Pancreas (tissue), 10 donors: ENCODE measurements at regions not wholly inside any gene's neighbourhood (a gene's known extent, or its start where the extent isn't known, plus 50 kb on each side); places are given as distances from the start of the nearest gene placed in this dataset.

Experiments used
- ATAC-seq, 4 donors: fragments of 200-7000 bp; cut with Tn5 transposase; one replicate each; pipeline versions ENCODE4 v1.8.0 to v1.9.1; 2020; ENCODE audit warnings: mild to moderate bottlenecking in 4 of 4, moderate library complexity in 4 of 4
- DNase-seq, 6 donors: peaks; one replicate each; pipeline ENCODE4 v3.0.0-alpha.2; 2020
- FAIRE-seq: peaks from 2 replicates; lab custom pipeline; 2012; peaks lifted over from hg19 to GRCh38; lab: Jason Lieb, UNC
- H3K27ac ChIP-seq, 4 donors: fragments of 200-600 bp; sonication (generic); 1 replicate in 3 of 4; 2 replicates in 1 of 4; pipeline versions ENCODE4 v1.5.0 to v1.8.0; 2020
- H3K27me3 ChIP-seq, 4 donors: fragments of 200-600 bp; one replicate each; pipeline ENCODE4 v1.8.0; 2021
- H3K36me3 ChIP-seq, 3 donors: fragments of 200-600 bp; sonication (generic) in 1 of 3; one replicate each; pipeline versions ENCODE4 v1.5.0 to v1.8.0; 2020 to 2021
- H3K4me1 ChIP-seq, 3 donors: fragments of 200-600 bp; one replicate each; pipeline ENCODE4 v1.8.0; 2021
- H3K4me3 ChIP-seq, 4 donors: fragments of 200-600 bp; sonication (generic) in 2 of 4; one replicate each; pipeline versions ENCODE4 v1.5.0 to v1.8.0; 2020 to 2021
- H3K9me3 ChIP-seq, 4 donors: fragments of 200-600 bp; one replicate each; pipeline ENCODE4 v1.8.0; 2021
- WGBS, 2 donors: extraction: QIAGEN DNeasy Blood & Tissue Kit; methylation state at CpG; one replicate each; pipeline ENCODE4 v1.1.7; 2013; 5-methylcytosine and 5-hydroxymethylcytosine counted together
- intact Hi-C, 3 donors: fragments of 100-400 bp; cut with DNase I; formaldehyde crosslinking; loops; one replicate each; pipeline versions ENCODE4 v1.11.1 to v1.14.2; 2022
- TF ChIP-seq, protein P1 (sequence below), 4 donors: fragments of 200-600 bp; sonication (generic) in 3 of 4; IDR thresholded peaks; one replicate each; pipeline versions ENCODE4 v1.5.0 to v1.8.0; 2021; ENCODE audit warnings: antibody characterized with exemption in 4 of 4
- donor health status: healthy with polysubstance abuse.
- donor health status: DM: no; HTN: no; CAD: no; lungs with moderate emphysema.
- donor health status: DM: no; HTN: no; CAD: no.
- donor health status: control.
- donor health status: control.
- donor health status: Bipolar disorder and iron deficiency.
- donor health status: DM: yes; HTN: yes; CAD: no.
- donor health status: DM: no; HTN: no; CAD: no.
- donor health status: DM: no; HTN: no; CAD: no.
- donor health status: DM: yes; HTN: yes; CAD: no.

DNA sequence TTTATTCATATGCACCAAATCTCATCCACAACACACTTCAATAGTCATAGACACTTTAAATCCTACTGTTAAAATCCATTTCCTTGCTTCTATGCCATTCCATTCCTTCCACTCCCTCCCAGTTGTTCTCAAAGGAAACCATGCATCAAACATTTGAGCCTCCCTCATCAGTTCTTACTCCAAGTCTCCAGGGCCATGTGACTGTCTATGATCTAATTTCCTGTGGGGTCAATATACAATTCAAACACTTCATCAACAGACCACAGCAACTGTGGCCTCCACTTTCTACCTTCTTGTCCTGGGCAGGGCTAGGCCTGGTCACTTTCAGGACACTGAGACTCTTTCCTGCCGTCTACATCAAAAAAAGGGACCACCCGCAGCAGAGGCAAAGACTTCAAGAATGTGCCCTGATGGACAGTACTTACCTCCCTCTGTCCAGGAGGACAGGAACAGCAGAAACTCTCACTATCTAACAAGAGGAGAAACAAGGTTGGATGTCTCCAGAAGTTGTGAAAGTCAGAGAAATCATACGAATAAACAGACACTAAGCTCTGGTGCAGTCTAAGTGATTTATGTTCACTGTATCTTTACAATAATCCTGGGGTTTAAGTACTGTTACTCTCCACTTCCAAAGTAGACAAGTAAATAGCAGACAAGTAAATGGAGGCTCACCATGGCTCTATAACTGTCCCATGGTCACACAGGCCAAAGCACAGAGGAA, 160.2 kb downstream of the QRSL1 start:
- no peak for ATAC-seq
- Histone ChIP-seq H3K27me3 (no peaks in the 10 kb centered on the region), H3K36me3 (no peaks in the 10 kb centered on the region), H3K27ac (peak overlapping the region in 3 of 4 donors; percentile 93 to 99 (median 96)), H3K4me3 (no peak overlapping the region), H3K9me3 (no peaks in the 10 kb centered on the region), H3K4me1 (peaks cover 42 to 58% (median 46%) of the 10 kb centered on the region in 3 donors)
- 83 to 89% methylated on average over 3 of the region's 3 CpGs for WGBS, 2 donors
- no peak for DNase-seq
- intact Hi-C loops: loop anchor here in 2 of 3 donors (5.0 to 10.0 kb wide), 3 partner anchors 55 to 185 kb away; partner anchors contain the start of gene CD24 (in 1 of the 2)
- FAIRE-seq: no peak
- TF ChIP-seq, protein P1, sequence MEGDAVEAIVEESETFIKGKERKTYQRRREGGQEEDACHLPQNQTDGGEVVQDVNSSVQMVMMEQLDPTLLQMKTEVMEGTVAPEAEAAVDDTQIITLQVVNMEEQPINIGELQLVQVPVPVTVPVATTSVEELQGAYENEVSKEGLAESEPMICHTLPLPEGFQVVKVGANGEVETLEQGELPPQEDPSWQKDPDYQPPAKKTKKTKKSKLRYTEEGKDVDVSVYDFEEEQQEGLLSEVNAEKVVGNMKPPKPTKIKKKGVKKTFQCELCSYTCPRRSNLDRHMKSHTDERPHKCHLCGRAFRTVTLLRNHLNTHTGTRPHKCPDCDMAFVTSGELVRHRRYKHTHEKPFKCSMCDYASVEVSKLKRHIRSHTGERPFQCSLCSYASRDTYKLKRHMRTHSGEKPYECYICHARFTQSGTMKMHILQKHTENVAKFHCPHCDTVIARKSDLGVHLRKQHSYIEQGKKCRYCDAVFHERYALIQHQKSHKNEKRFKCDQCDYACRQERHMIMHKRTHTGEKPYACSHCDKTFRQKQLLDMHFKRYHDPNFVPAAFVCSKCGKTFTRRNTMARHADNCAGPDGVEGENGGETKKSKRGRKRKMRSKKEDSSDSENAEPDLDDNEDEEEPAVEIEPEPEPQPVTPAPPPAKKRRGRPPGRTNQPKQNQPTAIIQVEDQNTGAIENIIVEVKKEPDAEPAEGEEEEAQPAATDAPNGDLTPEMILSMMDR (IDR thresholded peaks at IDR 0.05): no peak

- no peak for DNase-seq
- FAIRE-seq: no peak
- H3K27ac ChIP-seq: peak overlapping the region; percentile 84 to 99 (median 94)
- peaks cover 42 to 66% (median 46%) of the 10 kb centered on the region in 3 donors for H3K4me1 ChIP-seq
- ATAC-seq: no peak
- 66 to 82% methylated on average over 2 of the region's 2 CpGs for WGBS, 2 donors
- TF ChIP-seq, protein P1 (IDR thresholded peaks at IDR 0.05): no peak
- no peaks in the 10 kb centered on the region for H3K9me3 ChIP-seq
- no peaks in the 10 kb centered on the region for H3K27me3 ChIP-seq
- H3K36me3 ChIP-seq: no peaks in the 10 kb centered on the region
- peak overlapping the region in 1 of 4 donors; percentile 29 for H3K4me3 ChIP-seq
- intact Hi-C loops: loop anchor here in 2 of 3 donors (5.0 to 10.0 kb wide), 3 partner anchors 54 to 186 kb away; partner anchors contain the start of gene CD24 (in 1 of the 2)
Observed at GRCh38 chr6:106788761-106789160, 159.4 kb downstream of the QRSL1 start.

DNA sequence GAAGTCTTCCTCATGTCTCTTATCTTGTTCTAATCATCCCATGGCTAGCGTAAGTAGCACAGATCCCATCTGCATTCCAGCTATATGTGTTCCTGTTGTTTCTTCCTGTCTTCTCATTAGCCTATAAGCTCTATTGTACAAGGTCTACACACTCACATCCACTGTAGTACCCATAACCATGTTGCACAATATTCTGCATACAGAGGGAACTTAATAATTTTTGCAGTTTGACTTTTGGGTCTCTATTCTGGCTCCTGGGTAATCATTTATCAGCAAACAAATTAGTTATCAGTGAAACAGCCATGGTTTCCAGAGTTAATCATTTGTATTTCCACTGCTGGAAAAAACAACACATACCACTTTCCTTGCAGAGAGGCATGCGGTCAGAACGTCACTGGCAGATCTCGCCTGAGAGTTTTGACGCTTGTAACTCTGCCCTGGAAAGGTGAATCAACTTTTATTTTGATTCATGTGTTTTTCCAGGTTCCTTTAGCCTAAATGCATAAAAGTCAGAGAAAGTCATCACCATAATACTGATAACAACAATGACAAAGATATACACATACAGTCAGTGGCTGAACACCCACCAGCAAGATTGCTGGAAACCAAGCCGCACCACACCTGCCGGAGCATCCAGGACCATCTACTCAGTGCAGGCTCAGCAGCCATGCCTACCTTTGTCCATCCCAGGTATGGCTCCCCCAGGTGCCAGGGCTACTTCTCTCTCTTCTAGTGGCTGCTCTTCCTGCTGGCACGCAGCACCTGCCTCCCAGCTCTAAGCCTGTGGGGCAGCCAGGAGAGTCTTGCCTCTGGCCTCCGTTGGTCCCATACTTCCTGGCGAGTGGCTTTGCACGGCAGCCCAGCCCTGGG, 158.2 kb downstream of the QRSL1 start:
- intact Hi-C loops: loop anchor here in 2 of 3 donors (5.0 to 10.0 kb wide), 3 partner anchors 53 to 187 kb away; partner anchors contain the start of gene CD24 (in 1 of the 2)
- no peaks in the 10 kb centered on the region for H3K36me3 ChIP-seq
- H3K27me3 ChIP-seq: no peaks in the 10 kb centered on the region
- H3K4me1 ChIP-seq: peaks cover 37 to 65% (median 38%) of the 10 kb centered on the region in 3 donors
- H3K9me3 ChIP-seq: no peaks in the 10 kb centered on the region
- WGBS, 2 donors: 11 to 17% methylated on average over 11 of the region's 11 CpGs
- DNase-seq (peak in 5 of 6 donors; percentile 68 to 81 (median 71)), ATAC-seq (peak; percentile 57 to 70 (median 64)), FAIRE-seq (no peak)
- H3K27ac ChIP-seq: peak overlapping the region; percentile 84 to 99 (median 94)
- TF ChIP-seq, protein P1 (IDR thresholded peaks at IDR 0.05): no peak
- H3K4me3 ChIP-seq: peak overlapping the region; percentile 18 to 50 (median 39)

- no peaks in the 10 kb centered on the region for H3K27me3 ChIP-seq
- no peak for FAIRE-seq
- WGBS, 2 donors: 15 to 30% methylated on average over 4 of the region's 4 CpGs
- H3K36me3 ChIP-seq: no peaks in the 10 kb centered on the region
- no peak for DNase-seq
- no peaks in the 10 kb centered on the region for H3K9me3 ChIP-seq
- TF ChIP-seq, protein P1 (IDR thresholded peaks at IDR 0.05): no peak
- H3K4me3 ChIP-seq: peak overlapping the region; percentile 18 to 50 (median 39)
- intact Hi-C loops: loop anchor here in 2 of 3 donors (5.0 to 10.0 kb wide), 3 partner anchors 50 to 190 kb away; partner anchors contain the start of gene CD24 (in 1 of the 2)
- H3K4me1 ChIP-seq: peaks cover 14 to 52% (median 20%) of the 10 kb centered on the region in 3 donors
- peak overlapping the region; percentile 84 to 99 (median 94) for H3K27ac ChIP-seq
- no peak for ATAC-seq
Observed at GRCh38 chr6:106785298-106785697, 155.9 kb downstream of the QRSL1 start.
